ENCODE measurements at regions not wholly inside any gene's neighbourhood (a gene's known extent, or its start where the extent isn't known, plus 50 kb on each side); places are given as distances from the start of the nearest gene placed in this dataset.
A peak's percentile ranks its signal among the peaks of the same experiment; 100 is the strongest.

DNA sequence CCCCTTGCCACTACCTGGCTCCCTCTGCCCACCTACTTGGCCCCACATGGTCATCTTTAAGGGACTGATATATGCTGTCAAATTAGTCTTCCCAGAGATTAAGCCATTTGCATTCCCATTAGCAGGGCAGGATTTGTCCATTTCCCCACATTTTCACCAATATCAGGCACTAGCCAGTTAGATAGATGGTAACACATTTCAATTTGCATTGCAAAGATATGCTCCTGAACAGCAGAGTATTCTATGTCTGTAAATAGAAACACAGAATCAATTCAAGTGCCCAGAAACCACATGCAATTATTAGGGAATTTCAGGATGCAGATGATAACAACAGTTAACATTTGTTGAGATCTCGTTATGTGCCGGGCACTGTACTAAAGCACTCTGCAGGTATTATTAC, 92.6 kb upstream of the IL12B start:
- DNase-seq (ENCODE audit: low spot score): no peak

DNA sequence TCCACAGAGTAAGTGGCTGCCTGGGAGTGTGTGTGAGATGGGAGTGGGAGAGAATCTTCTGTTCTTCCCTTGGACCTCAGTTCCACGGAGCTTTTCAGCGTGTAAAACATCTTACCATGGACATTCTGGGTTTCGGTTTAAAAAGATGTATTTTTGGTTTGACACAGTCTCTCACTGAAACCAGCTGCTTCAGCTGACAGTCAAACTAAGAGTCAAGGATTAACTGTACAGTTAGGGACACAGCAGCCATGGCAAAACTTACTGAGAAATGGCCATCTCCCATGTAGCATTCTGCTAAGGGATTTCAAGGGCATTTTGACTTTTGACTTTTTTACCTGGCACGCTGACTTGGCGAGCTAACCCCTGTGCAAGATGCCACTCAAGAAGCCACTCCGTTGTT, 93.8 kb upstream of the IL12B start:
- DNase-seq (ENCODE audit: low spot score): no peak

DNA sequence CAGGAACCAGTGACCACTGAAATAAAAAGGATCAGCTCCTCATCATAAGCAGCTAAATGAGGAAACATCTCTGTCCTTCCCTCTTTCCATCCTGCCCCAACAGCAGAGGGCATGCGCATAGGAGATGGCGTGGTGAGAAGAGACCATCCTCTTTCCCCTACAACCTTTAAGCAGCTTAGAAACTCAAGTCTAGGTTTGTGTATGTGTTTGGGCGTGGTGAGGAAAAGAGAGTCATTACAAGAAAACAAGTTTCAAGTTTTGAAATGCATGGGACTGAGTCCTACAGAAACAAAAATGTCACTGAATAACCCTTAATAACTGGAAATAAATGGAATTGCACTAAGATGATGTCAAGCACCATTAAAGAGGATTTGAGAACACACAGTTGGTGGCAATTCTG, 96.4 kb upstream of the IL12B start:
- DNase-seq (ENCODE audit: low spot score): no peak

DNA sequence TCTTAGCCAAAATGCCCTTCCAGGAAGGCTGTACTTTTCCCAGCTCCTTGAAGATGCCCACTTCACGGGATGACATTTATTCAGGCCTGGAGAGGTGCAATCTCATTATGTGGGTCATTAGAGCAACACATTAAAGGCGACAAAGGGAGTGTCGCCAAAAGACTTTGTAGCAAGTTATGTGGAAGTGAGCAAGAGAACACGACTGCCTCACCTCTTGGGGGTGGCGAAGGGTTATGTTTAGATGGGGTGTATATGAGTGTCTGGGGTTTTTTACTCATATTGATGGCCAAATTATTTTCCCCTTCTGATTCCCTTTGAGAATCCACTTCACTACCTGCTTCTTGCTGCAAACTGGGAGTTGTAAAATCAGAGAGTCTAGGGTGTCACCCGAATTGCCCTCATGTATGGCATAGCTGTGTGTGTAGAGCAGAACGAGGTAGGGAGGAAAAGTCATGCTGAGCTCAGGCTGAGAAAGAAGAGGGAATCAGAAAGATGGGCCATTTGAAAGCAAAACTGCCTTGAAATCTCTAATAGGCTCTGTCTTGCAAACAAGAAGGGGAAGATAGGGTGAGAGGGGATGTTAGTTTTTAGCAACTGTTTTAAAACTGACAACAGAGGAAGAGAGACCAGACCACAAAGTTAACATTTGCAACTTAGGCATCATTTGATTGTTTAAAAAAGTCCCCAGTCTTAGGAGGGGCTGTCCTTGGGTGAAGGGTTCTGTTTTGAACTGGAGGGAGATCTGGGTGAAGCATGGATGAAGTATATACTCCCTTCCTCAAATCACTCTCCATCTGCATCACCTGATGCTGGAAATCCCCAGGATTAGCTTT, 97.1 kb upstream of the IL12B start:
- DNase-seq (ENCODE audit: low spot score): no peak

DNA sequence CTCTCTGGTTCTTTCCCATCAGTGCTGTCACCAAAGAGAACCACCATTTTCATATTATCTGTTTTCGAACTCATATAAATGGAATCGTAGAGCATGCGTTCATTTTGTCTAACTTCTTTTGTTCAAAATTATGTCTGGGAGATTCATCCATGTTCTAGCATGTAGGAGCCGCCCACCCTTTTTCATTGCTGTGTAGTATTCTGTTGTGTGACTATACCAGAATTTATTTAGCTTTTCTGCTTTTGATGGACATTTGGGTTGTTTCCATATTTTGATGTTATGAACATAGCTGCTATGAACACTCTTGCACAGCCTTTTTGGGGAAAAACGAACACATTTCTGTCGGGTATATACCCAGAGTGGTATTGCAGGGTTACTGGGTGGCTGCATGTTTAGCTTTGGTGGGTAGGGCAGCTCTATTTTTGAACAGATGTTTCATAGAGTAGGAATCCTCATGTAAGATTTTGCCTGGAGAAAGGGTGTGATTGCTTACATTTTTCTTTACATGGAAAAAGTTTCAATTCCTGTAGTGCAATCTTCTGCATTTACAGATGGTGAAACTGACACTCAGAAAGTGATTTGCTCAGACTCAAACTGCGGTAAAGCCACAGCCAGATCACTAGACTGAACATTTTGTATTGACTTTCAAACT, 100.2 kb upstream of the IL12B start:
- no peak for DNase-seq (ENCODE audit: low spot score)

DNA sequence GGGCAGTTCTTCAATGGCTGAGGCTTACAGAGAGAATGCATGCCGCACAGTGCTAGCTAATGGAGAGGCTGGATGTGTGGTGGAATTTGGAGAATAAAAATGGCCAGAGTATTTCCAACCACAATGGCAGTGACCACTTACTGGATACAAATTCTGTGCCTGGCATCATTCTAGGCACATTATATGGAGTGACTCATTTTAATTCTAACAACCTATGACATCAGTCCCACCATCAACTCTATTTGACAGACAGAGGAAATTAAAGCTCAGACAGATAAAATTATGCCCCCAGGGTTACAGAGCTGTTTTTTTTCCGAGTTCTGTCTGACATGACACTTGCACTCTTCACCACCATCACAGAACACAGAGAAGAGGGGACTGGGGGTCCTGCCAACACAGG, 105.6 kb upstream of the IL12B start:
- DNase-seq (ENCODE audit: low spot score): no peak

DNA sequence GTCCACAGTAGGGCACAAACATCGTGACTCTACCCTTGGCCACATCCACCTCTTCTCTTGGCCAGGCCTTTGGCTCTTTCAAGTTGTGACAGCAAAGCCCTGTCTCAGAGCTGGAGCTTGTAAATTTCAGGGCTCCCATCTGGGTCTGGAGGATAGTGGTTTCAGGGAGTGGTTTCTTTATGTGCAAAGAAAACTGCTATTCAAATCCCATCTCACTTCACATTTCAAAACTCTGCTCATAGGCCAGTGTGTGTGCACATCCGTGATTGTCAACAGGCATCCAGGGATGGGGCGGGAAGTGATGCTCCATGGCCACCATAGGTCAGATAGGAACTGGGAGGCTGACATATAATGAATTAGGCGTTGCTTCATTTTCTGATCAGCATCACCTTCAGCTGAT, 107.8 kb upstream of the IL12B start:
- DNase-seq (ENCODE audit: low spot score): no peak

DNA sequence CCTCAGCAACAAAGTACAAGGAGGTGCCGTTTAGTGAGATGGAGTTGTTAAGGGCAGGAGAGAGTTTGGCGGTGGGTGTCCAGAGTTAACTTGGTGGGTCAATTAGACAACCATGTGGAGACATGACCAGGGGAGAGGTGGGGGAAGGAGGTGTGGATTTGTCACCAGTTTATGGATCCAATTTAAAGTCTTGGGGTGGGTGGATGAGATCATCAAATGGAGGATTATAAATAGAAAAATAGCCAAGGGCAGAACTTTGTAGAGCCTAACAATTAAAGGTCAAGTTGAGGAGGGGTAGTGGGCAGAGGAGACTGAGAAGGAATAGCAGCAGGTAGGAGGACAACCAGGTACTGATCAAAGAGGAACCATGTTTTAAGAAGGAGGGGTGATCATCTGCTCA, 108.7 kb upstream of the IL12B start:
- no peak for DNase-seq (ENCODE audit: low spot score)

DNA sequence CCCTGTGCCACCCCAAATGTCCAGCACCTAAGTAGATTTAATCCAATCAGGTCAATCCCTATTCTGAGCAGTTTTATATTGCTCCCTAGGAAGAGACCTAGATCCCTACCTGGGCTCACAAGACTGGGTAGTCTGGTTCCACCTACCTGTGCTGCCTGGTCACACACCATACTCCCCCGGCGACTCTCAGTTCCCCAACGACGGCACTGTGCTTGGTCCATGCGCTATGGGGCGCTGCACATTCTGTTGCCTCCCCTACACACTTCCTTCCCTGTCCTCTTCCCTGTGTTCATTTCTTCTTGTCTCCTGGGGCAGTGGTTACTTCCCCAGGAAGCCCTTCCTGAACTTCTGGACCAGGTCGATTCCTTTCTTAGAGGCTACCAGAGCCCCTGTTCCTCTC, 109.9 kb upstream of the IL12B start:
- DNase-seq (ENCODE audit: low spot score): no peak

DNA sequence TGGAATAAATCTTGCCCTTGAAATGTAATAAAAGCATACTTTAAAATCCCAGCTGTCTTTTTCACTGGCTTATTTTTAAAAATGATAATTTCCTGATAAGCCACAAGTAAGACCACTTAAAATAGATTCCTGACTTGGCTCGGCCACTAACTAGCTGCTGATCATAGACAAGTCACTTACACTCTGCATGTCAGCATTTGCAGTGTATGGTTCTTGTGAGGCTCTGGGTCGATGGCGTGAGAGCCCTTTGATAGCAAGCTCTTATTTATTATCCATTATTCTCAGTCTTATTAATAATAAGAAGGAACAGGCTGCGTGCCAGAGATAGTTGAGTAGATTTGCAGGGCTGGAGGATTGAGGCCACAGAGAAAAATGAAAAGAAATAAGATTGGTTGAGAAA, 110.7 kb upstream of the IL12B start:
- no peak for DNase-seq (ENCODE audit: low spot score)

DNA sequence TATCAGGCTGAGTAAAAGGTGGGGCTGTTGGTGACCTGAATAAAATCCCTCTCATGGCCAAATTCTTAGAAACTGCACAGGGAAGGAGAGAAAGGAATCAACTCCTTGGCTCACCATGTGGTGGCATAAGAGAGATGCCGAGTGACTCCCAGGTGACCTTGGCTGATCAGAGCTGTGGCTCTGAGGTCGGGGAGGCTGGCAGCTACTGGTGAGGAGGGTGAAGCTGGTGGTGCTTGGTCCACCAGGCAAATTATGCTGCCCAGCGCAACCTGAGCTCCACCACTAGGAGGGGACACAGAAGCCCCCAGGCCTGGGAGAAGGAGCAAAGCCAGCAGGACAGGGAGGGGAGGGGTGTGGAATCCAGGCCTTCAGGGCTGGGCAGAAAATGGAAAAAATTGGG, 111.2 kb upstream of the IL12B start:
- DNase-seq (ENCODE audit: low spot score): peak; percentile 36

DNA sequence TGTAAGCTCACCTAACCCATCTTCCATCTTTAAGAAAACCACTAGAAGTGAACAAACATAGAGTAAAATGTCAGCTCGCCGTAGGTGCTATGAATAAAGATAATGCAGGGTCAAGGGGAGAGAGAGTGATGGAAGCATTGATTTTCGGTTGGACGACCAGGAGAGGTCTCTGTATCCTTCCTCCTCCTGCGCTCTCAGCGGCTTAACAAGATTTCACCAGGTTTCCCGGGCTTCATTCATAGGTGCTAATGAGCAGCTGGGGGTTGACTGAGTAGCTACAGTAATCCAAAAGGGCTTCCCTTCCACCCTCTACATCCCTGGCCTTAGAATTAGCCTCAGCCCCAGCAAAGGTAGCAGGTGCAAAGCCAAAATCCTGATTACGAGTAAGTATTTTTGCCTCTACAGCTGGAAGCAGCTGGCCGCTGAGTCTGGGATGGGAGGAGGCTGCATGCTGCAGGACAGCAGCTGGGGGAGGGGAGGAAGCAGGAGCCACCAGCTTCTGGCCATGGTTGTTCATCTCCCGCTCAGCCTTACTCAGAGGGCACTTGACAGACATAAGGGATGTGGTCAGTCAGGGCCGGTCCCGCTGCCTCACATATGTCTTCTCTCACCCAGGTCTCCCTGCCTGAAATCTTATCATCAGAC, 112.0 kb upstream of the IL12B start:
- no peak for DNase-seq (ENCODE audit: low spot score)

DNA sequence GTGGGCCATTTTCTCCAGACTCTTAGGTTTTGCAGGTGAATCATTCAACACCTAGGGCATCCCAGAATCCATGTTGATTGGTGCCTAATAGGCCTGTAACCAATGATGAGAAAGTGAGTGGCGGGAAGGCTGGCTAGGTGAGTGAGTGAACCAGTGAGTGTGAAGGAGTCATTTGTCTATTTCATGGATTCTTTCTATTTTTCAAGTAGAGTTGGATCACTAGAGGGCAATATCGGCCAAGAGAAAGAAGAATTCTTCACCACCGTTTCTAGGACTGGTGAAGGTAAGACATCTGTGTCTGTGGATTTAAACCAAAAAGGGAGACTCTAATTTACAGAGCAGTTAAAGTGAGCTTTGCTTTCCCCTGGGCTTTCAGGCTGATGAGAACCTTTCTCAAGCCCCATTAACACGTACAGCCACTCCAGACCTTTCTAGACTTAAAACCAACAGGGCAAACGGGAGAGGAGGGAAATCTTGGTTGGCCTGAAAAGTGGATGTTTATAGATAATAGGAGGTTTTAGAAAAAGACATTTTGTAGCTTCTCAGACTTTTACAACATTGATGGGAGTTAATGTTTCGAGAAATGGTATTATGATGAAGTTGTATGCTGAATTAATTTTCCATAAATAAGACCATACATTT, 114.3 kb upstream of the IL12B start:
- DNase-seq (ENCODE audit: low spot score): peak; percentile 73

DNA sequence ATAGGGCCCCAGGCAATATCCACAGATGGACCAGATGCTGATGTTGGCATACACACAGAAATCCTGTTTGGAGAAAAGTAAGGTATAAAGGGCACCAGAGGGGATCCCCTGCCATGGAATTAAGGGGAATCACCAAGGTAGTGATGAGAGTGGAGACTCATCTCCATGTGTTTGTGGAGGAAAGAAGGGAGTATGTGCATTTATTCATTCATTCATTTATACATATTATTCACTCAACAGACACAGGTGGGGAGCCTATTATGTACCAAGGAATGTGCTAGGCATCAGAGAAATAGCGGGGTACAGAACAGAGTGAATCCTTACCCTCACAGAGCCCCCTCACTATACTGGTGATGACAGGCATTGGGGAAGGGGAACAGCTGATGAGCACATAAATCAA, 116.8 kb upstream of the IL12B start:
- DNase-seq (ENCODE audit: low spot score): no peak

DNA sequence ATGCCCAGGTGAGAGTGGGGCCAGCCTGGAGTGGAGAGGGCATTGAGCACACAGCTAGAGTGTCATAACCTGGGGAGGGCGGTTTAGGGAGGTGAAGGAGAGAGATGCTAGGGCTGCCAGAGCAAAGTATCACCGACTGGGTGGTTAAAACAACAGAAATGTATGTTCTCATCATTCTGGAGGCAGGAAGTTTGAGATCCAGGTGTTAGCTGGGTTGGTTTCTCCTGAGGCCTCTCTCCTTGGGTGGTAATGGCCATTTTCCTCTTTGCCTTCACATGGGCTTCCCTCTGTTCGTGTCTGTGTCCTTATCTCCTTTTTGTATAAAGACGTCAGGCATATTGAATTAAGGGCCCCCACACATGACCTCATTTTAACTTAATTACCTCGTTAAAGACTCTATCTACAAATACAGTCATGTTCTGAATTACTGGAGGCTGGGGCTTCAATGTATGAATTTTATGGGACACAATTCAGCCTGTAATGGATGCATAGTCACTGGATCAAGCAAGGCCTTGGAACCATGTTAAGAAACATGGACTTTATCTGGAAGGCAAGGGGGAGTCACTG, 118.6 kb upstream of the IL12B start:
- no peak for DNase-seq (ENCODE audit: low spot score)

DNA sequence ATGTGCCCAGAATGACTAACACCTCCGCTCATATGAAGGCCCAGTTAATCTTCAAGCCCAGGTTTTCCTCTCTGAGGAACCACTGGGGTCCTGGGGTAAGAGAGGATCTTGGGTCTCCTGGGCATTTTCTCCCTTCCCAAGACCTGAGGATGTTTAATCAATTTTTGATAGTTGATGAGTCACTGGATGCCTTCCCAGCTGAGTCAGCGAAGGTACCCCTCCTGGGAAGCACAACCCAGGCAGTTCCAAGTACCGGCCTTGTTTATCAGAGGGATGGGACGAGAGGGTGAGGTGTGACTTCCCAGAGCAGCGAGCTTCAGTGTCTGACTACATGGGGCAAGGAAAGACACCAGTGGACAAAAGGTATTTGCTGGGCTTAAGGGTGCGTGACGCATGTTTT, 119.6 kb upstream of the IL12B start:
- peak; percentile 85 for DNase-seq (ENCODE audit: low spot score)

DNA sequence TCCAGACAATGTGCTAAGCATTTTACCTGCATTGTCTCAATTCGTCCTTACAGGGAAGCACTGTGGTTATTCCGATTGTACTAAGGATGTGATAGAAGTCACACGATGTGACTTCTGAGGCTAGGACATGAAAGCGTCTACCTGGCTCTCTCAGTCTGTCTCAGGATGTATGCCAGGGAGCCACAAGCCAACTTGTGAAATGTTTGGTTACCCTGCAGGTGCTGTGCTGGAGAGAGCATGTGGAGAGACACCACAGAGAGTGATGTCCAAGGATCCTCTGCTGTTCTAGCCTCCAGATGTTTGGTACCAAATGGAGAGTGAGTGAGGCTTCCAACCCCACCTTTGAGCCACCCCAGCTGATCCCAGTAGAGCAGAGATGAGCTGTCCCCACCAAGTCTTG, 120.1 kb upstream of the IL12B start:
- no peak for DNase-seq (ENCODE audit: low spot score)

DNA sequence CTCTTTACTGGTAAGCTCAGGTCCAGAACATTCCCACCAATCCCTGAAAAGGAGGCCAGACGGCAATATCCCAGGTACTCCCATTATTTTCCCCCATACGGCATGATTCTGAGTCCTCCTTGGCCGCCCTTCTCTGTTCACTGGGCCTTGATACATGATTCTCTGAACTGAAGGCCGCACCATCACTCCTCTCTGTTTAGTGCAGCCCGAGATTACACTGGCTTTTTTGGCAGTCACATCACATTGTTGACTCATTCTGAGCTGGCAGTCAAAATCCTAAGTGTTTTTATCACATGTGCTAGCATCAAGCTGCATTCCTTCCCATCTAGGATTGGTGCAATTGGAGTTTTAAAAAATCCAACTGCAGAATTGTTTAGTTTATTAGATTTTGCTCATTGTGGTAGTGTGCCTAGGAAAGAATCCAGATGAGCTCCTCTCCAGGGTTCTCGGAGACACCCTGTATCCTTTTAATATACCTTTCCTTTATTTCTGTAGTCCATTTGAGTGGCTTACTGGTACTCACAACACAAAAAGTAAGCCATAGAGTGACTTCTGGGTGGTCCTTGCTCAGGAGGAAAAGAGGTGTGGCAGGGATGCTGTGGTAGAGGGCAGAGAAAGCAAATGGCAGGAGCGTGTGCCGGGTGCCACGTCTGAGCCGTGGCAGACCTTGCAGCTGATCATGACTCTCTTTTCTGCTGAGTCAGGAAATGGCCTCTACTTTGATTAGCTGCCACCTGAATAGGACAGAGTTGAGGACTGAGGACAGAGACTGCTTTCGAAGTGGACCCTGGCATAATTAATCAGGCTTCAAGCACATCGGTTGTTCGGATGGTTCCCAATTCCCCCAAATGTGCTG, 121.1 kb upstream of the IL12B start:
- DNase-seq (ENCODE audit: low spot score): peak; percentile 87

DNA sequence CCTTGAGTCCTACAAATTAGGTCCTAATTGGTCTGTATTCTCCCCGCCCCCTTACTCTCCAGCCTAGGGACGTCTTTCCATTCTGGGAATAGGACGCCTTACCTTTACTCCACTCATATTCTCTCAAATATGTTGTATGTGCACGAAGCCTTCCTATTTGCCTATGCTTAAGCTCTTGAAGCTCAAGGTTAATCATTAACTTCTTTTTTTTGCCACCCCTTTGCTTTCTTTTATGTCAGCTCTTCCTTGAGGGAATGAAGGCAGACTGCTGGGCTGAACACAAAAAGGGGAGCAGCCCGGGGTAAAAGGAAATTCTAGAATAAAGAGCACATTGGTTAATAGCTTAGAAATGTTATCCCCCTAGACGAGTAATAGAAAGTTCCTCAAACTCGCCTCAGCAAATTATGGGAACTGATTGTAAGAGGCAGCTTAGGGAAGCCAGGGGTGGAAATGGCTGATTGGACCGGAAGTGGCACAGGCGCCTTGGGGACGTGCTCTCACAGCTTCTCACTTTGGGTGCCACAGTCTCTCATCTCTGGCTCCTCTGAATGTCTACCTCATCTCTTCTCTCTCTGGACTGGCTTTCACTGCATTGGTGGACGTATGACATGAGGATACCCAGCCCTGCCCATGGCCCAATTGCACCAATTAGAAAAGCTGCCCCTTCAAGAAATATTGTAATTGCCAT, 122.3 kb upstream of the IL12B start:
- DNase-seq (ENCODE audit: low spot score): peak; percentile 58

DNA sequence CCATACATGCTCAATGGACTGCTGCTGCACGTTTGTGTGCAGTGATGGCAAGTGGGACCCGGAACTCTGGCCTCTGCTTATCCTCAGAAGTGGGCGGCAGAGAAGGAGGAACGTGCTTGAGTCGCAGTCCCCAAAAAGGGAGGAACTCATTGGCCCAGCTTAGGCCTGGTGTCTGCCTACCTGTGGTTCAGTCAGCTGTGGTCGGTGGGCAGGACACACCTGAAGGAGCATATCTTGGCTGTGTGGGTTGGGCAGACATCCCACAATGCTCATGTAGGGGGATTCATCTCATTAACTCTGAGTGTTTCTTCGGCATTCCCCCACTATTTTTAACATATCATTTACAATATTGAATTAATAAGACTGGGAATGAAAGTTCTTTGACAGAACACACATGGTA, 122.9 kb upstream of the IL12B start:
- DNase-seq (ENCODE audit: low spot score): no peak

DNA sequence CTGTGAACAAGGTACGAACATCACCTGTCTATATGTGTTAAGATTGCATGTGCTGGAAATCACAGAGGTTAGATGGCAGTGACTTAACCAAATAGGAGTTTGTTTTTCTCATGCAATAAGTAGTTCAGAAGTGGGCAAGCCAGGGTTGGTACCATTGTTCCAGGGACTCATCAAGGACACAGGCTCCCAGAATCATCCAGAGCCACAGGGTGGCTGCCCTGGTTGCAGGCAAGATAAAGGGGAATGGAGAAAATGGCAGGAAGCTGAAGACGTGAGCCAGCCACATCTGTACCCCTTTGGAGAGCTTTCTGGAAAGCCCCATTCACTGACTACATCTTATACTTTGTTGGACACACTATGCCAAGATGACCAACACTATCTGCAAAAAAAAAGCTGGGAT, 126.0 kb upstream of the IL12B start:
- DNase-seq (ENCODE audit: low spot score): no peak
